Kidney (tissue), 13 donors: ENCODE measurements at regions not wholly inside any gene's neighbourhood (a gene's known extent, or its start where the extent isn't known, plus 50 kb on each side); places are given as distances from the start of the nearest gene placed in this dataset.
A peak's percentile ranks its signal among the peaks of the same experiment; 100 is the strongest.

ENCODE experiments used
- DNase-seq, 5 donors: peaks; one replicate each; pipeline ENCODE4 v3.0.0-alpha.2; 2013 to 2020
- FAIRE-seq: peaks from 2 replicates; lab custom pipeline; 2012; peaks lifted over from hg19 to GRCh38; lab: Jason Lieb, UNC
- H3K27ac ChIP-seq, 2 donors: one replicate each; pipeline ENCODE4 v1.7.0; 2013; ENCODE audit warnings: low read depth in 2 of 2, low read length in 2 of 2, inconsistent platforms in 1 of 2
- H3K27me3 ChIP-seq: one replicate; pipeline ENCODE4 v1.7.1; 2013; ENCODE audit warnings: low read length, inconsistent platforms; ENCODE audit not compliant: control insufficient read depth, insufficient read depth
- H3K36me3 ChIP-seq, 3 donors: one replicate each; pipeline versions ENCODE4 v1.7.0 to v1.7.1; 2013; ENCODE audit warnings: low read length in 3 of 3, control low read depth in 1 of 3, inconsistent platforms in 1 of 3; ENCODE audit not compliant: insufficient read depth in 3 of 3, control insufficient read depth in 2 of 3
- H3K4me1 ChIP-seq, 3 donors: one replicate each; pipeline versions ENCODE4 v1.7.0 to v1.7.1; 2013; ENCODE audit warnings: low read length in 3 of 3, inconsistent platforms in 1 of 3, low read depth in 1 of 3; ENCODE audit not compliant: control insufficient read depth in 2 of 3, insufficient read depth in 2 of 3
- H3K4me3 ChIP-seq, 3 donors: one replicate each; pipeline versions ENCODE4 v1.7.0 to v1.8.1; 2013; ENCODE audit warnings: low read length in 3 of 3, control low read depth in 1 of 3, inconsistent platforms in 1 of 3
- H3K9ac ChIP-seq, 3 donors: one replicate each; pipeline versions ENCODE4 v1.7.0 to v1.7.1; 2013; ENCODE audit warnings: low read length in 3 of 3, control low read depth in 1 of 3, inconsistent platforms in 1 of 3
- H3K9me3 ChIP-seq, 3 donors: one replicate each; pipeline versions ENCODE4 v1.7.0 to v1.7.1; 2013; ENCODE audit warnings: low read length in 3 of 3, control low read depth in 1 of 3, inconsistent platforms in 1 of 3; ENCODE audit not compliant: control insufficient read depth in 2 of 3, insufficient read depth in 1 of 3
- intact Hi-C: fragments of 100-400 bp; cut with DNase I; formaldehyde crosslinking; loops from one replicate; pipeline ENCODE4 v1.11.1; 2022
- TF ChIP-seq, protein P1 (sequence below): IDR thresholded peaks from 3 replicates; pipeline ENCODE4 v1.5.1; 2012; ENCODE audit warnings: mild to moderate bottlenecking, moderate library complexity, borderline replicate concordance; ENCODE audit not compliant: insufficient read depth; ENCODE audit errors: extremely low read depth
- donor health status: control.
- donor health status: control.
- donor health status: control.
- donor health status: control.
- donor health status: control.
- donor health status: DM: yes; HTN: yes; CAD: no.
- donor health status: Normal renal cell carcinoma (clear cell type).

DNA sequence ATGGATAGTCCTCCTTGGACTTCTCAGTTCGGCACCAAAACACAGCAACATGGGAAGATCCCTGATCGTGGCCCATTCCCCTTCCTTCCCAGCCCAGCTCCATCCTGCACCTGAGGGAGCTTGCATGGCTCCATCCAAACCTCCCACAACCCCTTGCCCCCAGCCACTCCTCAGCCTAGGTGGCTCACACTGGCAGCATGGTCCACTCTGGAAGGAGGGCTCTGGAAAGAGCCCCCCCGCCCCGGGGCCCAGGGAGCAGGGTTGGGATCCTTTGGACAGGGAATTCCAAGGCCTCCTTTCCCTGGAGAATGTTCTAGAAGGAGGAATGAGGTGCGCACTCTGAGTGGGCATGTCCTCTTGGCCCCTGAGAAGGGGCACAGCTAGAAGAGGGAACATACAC is 62.8 kb upstream of the ID2 start:
- H3K9ac ChIP-seq, result no peak overlapping the region
- H3K4me3 ChIP-seq, result no peak overlapping the region
- TF ChIP-seq, protein P1, sequence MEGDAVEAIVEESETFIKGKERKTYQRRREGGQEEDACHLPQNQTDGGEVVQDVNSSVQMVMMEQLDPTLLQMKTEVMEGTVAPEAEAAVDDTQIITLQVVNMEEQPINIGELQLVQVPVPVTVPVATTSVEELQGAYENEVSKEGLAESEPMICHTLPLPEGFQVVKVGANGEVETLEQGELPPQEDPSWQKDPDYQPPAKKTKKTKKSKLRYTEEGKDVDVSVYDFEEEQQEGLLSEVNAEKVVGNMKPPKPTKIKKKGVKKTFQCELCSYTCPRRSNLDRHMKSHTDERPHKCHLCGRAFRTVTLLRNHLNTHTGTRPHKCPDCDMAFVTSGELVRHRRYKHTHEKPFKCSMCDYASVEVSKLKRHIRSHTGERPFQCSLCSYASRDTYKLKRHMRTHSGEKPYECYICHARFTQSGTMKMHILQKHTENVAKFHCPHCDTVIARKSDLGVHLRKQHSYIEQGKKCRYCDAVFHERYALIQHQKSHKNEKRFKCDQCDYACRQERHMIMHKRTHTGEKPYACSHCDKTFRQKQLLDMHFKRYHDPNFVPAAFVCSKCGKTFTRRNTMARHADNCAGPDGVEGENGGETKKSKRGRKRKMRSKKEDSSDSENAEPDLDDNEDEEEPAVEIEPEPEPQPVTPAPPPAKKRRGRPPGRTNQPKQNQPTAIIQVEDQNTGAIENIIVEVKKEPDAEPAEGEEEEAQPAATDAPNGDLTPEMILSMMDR, result no peak
- H3K27ac ChIP-seq, result no peak overlapping the region
- DNase-seq, result no peak
- FAIRE-seq, result no peak
- no peaks in the 10 kb centered on the region for H3K36me3 ChIP-seq
- peaks cover 0 to 6% (median 0%) of the 10 kb centered on the region in 3 donors for H3K4me1 ChIP-seq
- intact Hi-C loops, result no loop called here
- no peaks in the 10 kb centered on the region for H3K27me3 ChIP-seq
- H3K9me3 ChIP-seq, result no peaks in the 10 kb centered on the region

DNA sequence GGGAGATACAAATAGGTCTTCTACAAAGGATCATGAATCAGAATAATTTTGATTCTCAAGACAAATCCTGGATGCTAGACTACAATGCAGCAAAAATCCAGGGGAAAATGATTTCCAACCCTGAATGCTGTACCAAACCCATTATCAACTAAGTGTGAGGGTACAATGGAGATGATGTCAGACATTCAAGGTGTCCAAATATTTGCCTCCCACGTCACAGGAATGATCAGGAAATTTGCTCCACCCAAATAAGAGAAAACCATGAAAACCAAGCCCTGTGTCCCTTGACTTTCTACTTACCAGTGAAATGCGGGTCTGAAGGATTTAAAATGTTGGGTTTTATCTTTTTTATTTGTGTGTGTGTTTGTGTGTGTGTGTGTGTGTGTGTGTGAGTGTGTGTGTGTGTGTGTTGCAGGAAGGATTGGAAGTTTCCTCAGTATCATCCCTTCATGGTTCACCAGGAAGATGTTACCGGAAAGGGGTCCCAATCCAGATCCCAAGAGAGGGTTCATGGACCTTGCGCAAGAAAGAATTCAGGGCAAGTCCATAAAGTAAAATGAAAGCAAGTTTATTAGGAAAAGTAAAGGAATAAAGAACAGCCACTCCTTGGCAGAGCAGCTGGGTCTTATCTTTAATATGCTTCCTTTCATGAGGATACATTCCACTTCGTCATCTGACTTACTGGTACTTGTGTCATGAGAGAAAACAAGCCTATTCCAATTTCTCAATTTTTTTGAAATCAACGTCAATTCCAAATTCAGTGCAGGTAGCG is 61.1 kb upstream of the ID2 start:
- intact Hi-C loops, result no loop called here

DNA sequence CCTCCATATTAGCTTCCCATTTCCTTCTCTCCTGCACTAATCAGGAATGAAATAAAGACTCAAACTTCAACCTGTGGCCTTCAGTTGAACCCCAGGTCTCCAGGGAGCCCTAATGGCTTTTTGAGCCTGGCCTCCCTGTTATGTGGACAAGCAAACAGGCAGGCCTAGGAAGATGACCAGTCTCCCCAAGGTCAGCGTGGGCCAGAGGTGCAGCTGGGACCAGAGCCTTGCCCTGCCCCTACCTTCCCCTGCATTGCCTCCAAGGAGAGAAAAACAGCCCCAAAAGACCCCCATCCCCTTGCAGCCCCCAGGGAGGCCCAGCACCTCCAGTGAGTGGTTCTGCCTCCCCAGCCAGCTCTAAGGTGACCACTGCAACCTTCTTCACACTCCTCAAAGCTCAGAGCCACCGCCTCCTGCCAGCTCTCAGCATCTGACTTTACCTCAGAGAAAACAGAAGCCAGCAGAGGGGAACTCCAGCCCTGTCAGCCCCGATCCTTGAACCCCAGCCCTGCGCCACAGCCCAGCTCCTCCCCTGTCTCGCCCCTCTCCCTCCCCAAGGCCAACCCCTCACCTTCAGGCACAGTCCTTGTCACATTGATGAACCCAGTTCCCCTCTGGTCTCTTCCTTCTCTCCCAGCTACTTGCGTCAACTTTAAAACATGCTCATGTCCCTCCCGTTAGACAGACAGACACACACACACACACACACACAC is 59.5 kb upstream of the ID2 start:
- TF ChIP-seq, protein P1, result no peak
- peaks cover 0 to 9% (median 2%) of the 10 kb centered on the region in 3 donors for H3K4me1 ChIP-seq
- H3K27me3 ChIP-seq, result no peaks in the 10 kb centered on the region
- no peaks in the 10 kb centered on the region for H3K36me3 ChIP-seq
- H3K9ac ChIP-seq, result no peak overlapping the region
- DNase-seq, result peak in 1 of 5 donors; percentile 30
- H3K9me3 ChIP-seq, result no peaks in the 10 kb centered on the region
- intact Hi-C loops, result no loop called here
- no peak overlapping the region for H3K27ac ChIP-seq
- FAIRE-seq, result no peak
- H3K4me3 ChIP-seq, result no peak overlapping the region

More for the DNA sequence above, 61.1 kb upstream of the ID2 start:
- DNase-seq (peak in 1 of 5 donors; percentile 70), FAIRE-seq (no peak)
- no peaks in the 10 kb centered on the region for H3K9me3 ChIP-seq
- H3K27ac ChIP-seq, result no peak overlapping the region
- TF ChIP-seq, protein P1, result no peak
- no peak overlapping the region for H3K4me3 ChIP-seq
- H3K36me3 ChIP-seq, result no peaks in the 10 kb centered on the region
- no peak overlapping the region for H3K9ac ChIP-seq
- peaks cover 0 to 9% (median 0%) of the 10 kb centered on the region in 3 donors for H3K4me1 ChIP-seq
- no peaks in the 10 kb centered on the region for H3K27me3 ChIP-seq
